IMR-90 (cell line): ENCODE measurements at regions not wholly inside any gene's neighbourhood (a gene's known extent, or its start where the extent isn't known, plus 50 kb on each side); places are given as distances from the start of the nearest gene placed in this dataset.

Experiments
- CEBPB ChIP-seq: IDR thresholded peaks from 2 replicates; pipeline ENCODE4 v1.6.1; 2012; ENCODE audit warnings: low read depth, low read length, improper control_type of control experiment
- FOS ChIP-seq: fragments of 150-350 bp; IDR thresholded peaks from 2 replicates; pipeline ENCODE4 v1.6.1; 2016; ENCODE audit warnings: low read depth, low read length
- POLR2A ChIP-seq: IDR thresholded peaks from 2 replicates; pipeline ENCODE4 v1.6.1; 2012; ENCODE audit warnings: mild to moderate bottlenecking, low read depth, low read length
- RAD21 ChIP-seq: IDR thresholded peaks from 2 replicates; pipeline ENCODE4 v1.6.1; 2012; ENCODE audit warnings: low read length, improper control_type of control experiment
- TF ChIP-seq, protein P1 (sequence below): fragments of 150-350 bp; IDR thresholded peaks from 2 replicates; pipeline ENCODE4 v1.6.1; 2017; ENCODE audit warnings: mild to moderate bottlenecking, antibody characterized with exemption, low read length, low read depth
- TF ChIP-seq, protein P2 (sequence below): conservative IDR thresholded peaks from 2 replicates; pipeline ENCODE4 v1.5.1; 2012; ENCODE audit warnings: mild to moderate bottlenecking, low read depth, low read length, improper control_type of control experiment
- TF ChIP-seq, protein P3 (sequence below): fragments of 150-350 bp; IDR thresholded peaks from 2 replicates; pipeline ENCODE4 v1.6.1; 2016; ENCODE audit warnings: low read depth, mild to moderate bottlenecking, low read length, moderate library complexity, borderline replicate concordance

DNA sequence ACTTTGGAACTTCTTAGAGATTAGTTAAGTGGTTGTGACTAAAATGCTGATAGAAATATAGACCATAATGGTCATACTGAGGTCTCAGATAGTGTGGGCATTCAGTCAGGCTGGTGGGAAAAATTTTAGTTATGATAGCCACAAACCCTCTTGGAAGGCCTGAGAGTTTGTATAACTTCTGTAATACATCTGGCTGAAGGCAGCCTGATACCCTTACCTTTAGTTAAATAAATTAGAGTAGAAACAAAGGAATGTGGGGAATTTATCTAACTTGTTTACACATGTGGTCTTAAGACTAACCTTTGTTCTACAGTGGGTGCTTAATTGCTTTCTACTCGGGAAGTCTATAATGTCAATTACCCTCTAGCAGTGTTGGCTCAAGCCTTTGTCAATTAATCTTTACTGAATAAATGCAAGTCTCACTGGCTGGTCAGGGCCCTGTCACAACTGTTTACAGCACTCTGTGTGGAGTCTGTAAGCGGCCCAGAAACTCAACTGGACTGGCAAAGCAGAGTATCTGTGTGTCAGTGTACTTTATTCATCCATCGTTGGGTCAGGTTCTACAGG is 184.0 kb downstream of the FBXO4 start:
- TF ChIP-seq, protein P1, sequence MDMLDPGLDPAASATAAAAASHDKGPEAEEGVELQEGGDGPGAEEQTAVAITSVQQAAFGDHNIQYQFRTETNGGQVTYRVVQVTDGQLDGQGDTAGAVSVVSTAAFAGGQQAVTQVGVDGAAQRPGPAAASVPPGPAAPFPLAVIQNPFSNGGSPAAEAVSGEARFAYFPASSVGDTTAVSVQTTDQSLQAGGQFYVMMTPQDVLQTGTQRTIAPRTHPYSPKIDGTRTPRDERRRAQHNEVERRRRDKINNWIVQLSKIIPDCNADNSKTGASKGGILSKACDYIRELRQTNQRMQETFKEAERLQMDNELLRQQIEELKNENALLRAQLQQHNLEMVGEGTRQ: no peak
- TF ChIP-seq, protein P2, sequence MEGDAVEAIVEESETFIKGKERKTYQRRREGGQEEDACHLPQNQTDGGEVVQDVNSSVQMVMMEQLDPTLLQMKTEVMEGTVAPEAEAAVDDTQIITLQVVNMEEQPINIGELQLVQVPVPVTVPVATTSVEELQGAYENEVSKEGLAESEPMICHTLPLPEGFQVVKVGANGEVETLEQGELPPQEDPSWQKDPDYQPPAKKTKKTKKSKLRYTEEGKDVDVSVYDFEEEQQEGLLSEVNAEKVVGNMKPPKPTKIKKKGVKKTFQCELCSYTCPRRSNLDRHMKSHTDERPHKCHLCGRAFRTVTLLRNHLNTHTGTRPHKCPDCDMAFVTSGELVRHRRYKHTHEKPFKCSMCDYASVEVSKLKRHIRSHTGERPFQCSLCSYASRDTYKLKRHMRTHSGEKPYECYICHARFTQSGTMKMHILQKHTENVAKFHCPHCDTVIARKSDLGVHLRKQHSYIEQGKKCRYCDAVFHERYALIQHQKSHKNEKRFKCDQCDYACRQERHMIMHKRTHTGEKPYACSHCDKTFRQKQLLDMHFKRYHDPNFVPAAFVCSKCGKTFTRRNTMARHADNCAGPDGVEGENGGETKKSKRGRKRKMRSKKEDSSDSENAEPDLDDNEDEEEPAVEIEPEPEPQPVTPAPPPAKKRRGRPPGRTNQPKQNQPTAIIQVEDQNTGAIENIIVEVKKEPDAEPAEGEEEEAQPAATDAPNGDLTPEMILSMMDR: no peak
- TF ChIP-seq RAD21 (no peak), POLR2A (no peak), CEBPB (no peak), FOS (no peak)
- TF ChIP-seq, protein P3, sequence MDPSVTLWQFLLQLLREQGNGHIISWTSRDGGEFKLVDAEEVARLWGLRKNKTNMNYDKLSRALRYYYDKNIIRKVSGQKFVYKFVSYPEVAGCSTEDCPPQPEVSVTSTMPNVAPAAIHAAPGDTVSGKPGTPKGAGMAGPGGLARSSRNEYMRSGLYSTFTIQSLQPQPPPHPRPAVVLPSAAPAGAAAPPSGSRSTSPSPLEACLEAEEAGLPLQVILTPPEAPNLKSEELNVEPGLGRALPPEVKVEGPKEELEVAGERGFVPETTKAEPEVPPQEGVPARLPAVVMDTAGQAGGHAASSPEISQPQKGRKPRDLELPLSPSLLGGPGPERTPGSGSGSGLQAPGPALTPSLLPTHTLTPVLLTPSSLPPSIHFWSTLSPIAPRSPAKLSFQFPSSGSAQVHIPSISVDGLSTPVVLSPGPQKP: no peak
